ENCODE measurements at regions not wholly inside any gene's neighbourhood (a gene's known extent, or its start where the extent isn't known, plus 50 kb on each side); places are given as distances from the start of the nearest gene placed in this dataset.
"Not testable (repeated sequence)": the region's sequence is repeated elsewhere in the genome, so short reads cannot be mapped to it uniquely, and the experiment has no call there.

GRCh38 chr20:29409833-29410805 is 1847.3 kb upstream of the DEFB115 start:
- intact Hi-C loops (cut with micrococcal nuclease): no loop called here
- Histone ChIP-seq H3K4me1 (ENCODE audit: control insufficient read depth, insufficient read depth, low read length) (no peaks in the 10 kb centered on the region), H3K27ac (ENCODE audit: low read length) (no peak overlapping the region), H3K4me3 (ENCODE audit: low read length) (no peak overlapping the region), H3K27me3 (ENCODE audit: control insufficient read depth, insufficient read depth, low read length) (no peaks in the 10 kb centered on the region), H3K36me3 (ENCODE audit: control insufficient read depth, insufficient read depth, low read length) (no peaks in the 10 kb centered on the region), H3K9me3 (ENCODE audit: control insufficient read depth, insufficient read depth, low read length) (peaks cover 34% of the 10 kb centered on the region)
- Mint-ChIP-seq H3K4me3 (no peak overlapping the region), H3K27me3 (ENCODE audit: low read depth in 2 of 2) (peaks cover 0 to 2% of the 10 kb centered on the region in 2 donors), H3K9me3 (peaks cover 10 to 17% of the 10 kb centered on the region in 2 donors), H3K4me1 (no peaks in the 10 kb centered on the region), H3K36me3 (peaks cover 22% of the 10 kb centered on the region), H3K27ac (no peak overlapping the region)
- ATAC-seq (no peak), DNase-seq (no peak)
- 47% methylated on average over 57 of the region's 57 CpGs for WGBS (ENCODE audit: insufficient coverage)
- TF ChIP-seq CTCF (IDR thresholded peaks at IDR 0.05): no peak

GRCh38 chr20:29410806-29411457 is 1846.5 kb upstream of the DEFB115 start:
- H3K27ac Mint-ChIP-seq: no peak overlapping the region
- ATAC-seq: peak in 1 of 3 donors; percentile 21

GRCh38 chr20:29411458-29411820 is 1846.0 kb upstream of the DEFB115 start:
- Mint-ChIP-seq H3K36me3 (peaks cover 22% of the 10 kb centered on the region), H3K9me3 (peaks cover 12 to 20% of the 10 kb centered on the region in 2 donors)
- ATAC-seq; H3K4me3 ChIP-seq (ENCODE audit: low read length); intact Hi-C loops (cut with micrococcal nuclease); H3K27me3 Mint-ChIP-seq (ENCODE audit: low read depth in 2 of 2); DNase-seq; H3K4me1 Mint-ChIP-seq; H3K4me1 ChIP-seq (ENCODE audit: control insufficient read depth, insufficient read depth, low read length); H3K27ac ChIP-seq (ENCODE audit: low read length); H3K27ac Mint-ChIP-seq; H3K27me3 ChIP-seq (ENCODE audit: control insufficient read depth, insufficient read depth, low read length); H3K36me3 ChIP-seq (ENCODE audit: control insufficient read depth, insufficient read depth, low read length); H3K4me3 Mint-ChIP-seq: not testable (repeated sequence)
- WGBS (ENCODE audit: insufficient coverage): 56% methylated on average over 29 of the region's 30 CpGs
- H3K9me3 ChIP-seq (ENCODE audit: control insufficient read depth, insufficient read depth, low read length): peaks cover 26% of the 10 kb centered on the region

More at GRCh38 chr20:29410806-29411457, 1846.5 kb upstream of the DEFB115 start:
- no peak for TF ChIP-seq CTCF (IDR thresholded peaks at IDR 0.05)
- H3K4me3 ChIP-seq (ENCODE audit: low read length): no peak overlapping the region
- no peak for DNase-seq
- H3K4me1 ChIP-seq (ENCODE audit: control insufficient read depth, insufficient read depth, low read length): no peaks in the 10 kb centered on the region
- peaks cover 29% of the 10 kb centered on the region for H3K9me3 ChIP-seq (ENCODE audit: control insufficient read depth, insufficient read depth, low read length)
- H3K36me3 ChIP-seq (ENCODE audit: control insufficient read depth, insufficient read depth, low read length): no peaks in the 10 kb centered on the region
- Mint-ChIP-seq H3K4me3 (no peak overlapping the region), H3K9me3 (peaks cover 10 to 17% of the 10 kb centered on the region in 2 donors), H3K36me3 (peaks cover 22% of the 10 kb centered on the region), H3K4me1 (no peaks in the 10 kb centered on the region), H3K27me3 (ENCODE audit: low read depth in 2 of 2) (peaks cover 0 to 2% of the 10 kb centered on the region in 2 donors)
- no peak overlapping the region for H3K27ac ChIP-seq (ENCODE audit: low read length)
- intact Hi-C loops (cut with micrococcal nuclease): no loop called here
- 49% methylated on average over 44 of the region's 44 CpGs for WGBS (ENCODE audit: insufficient coverage)
- no peaks in the 10 kb centered on the region for H3K27me3 ChIP-seq (ENCODE audit: control insufficient read depth, insufficient read depth, low read length)

GRCh38 chr20:29419378-29419777 is 1838.1 kb upstream of the DEFB115 start:
- DNase-seq: no peak
- peaks cover 4 to 8% of the 10 kb centered on the region in 2 donors for H3K9me3 Mint-ChIP-seq
- Histone ChIP-seq H3K36me3 (ENCODE audit: control insufficient read depth, insufficient read depth, low read length) (no peaks in the 10 kb centered on the region), H3K27ac (ENCODE audit: low read length) (no peak overlapping the region), H3K27me3 (ENCODE audit: control insufficient read depth, insufficient read depth, low read length) (no peaks in the 10 kb centered on the region), H3K4me1 (ENCODE audit: control insufficient read depth, insufficient read depth, low read length) (no peaks in the 10 kb centered on the region), H3K4me3 (ENCODE audit: low read length) (no peak overlapping the region), H3K9me3 (ENCODE audit: control insufficient read depth, insufficient read depth, low read length) (peaks cover 5% of the 10 kb centered on the region)
- H3K36me3 Mint-ChIP-seq: no peaks in the 10 kb centered on the region
- TF ChIP-seq CTCF (IDR thresholded peaks at IDR 0.05): no peak
- no peak overlapping the region for H3K4me3 Mint-ChIP-seq
- no peaks in the 10 kb centered on the region for H3K4me1 Mint-ChIP-seq
- no peak overlapping the region for H3K27ac Mint-ChIP-seq
- intact Hi-C loops (cut with micrococcal nuclease): no loop called here
- no peak for ATAC-seq
- H3K27me3 Mint-ChIP-seq (ENCODE audit: low read depth in 2 of 2): no peaks in the 10 kb centered on the region
